ENCODE measurements at regions not wholly inside any gene's neighbourhood (a gene's known extent, or its start where the extent isn't known, plus 50 kb on each side); places are given as distances from the start of the nearest gene placed in this dataset.

GRCh38 chr18:24937639-24938275 lies 414.2 kb downstream of the ZNF521 start:
- no peak for DNase-seq (ENCODE audit: low read depth in 2 of 2)

- no peak for DNase-seq (ENCODE audit: low read depth in 2 of 2)
Observed at GRCh38 chr18:24940416-24940815, 411.6 kb downstream of the ZNF521 start.

- no peak for DNase-seq (ENCODE audit: low read depth in 2 of 2)
Observed at GRCh38 chr18:24941174-24941951, 410.6 kb downstream of the ZNF521 start.

- no peak for DNase-seq (ENCODE audit: low read depth in 2 of 2)
Observed at GRCh38 chr18:24942144-24942543, 409.8 kb downstream of the ZNF521 start.

- no peak for DNase-seq (ENCODE audit: low read depth in 2 of 2)
Observed at GRCh38 chr18:24947521-24948305, 404.3 kb downstream of the ZNF521 start.

GRCh38 chr18:24949908-24950307 lies 402.1 kb downstream of the ZNF521 start:
- no peak for DNase-seq (ENCODE audit: low read depth in 2 of 2)

- DNase-seq (ENCODE audit: low read depth in 2 of 2) = no peak
Observed at GRCh38 chr18:24954341-24954740, 397.6 kb downstream of the ZNF521 start.

- no peak for DNase-seq (ENCODE audit: low read depth in 2 of 2)
Observed at GRCh38 chr18:24958001-24958400, 394.0 kb downstream of the ZNF521 start.

GRCh38 chr18:24959051-24959476 lies 392.9 kb downstream of the ZNF521 start:
- no peak for DNase-seq (ENCODE audit: low read depth in 2 of 2)

GRCh38 chr18:24964216-24964615 lies 387.8 kb downstream of the ZNF521 start:
- no peak for DNase-seq (ENCODE audit: low read depth in 2 of 2)

- DNase-seq (ENCODE audit: low read depth in 2 of 2) = no peak
Observed at GRCh38 chr18:24968238-24968775, 383.7 kb downstream of the ZNF521 start.

GRCh38 chr18:24972577-24972976 lies 379.4 kb downstream of the ZNF521 start:
- no peak for DNase-seq (ENCODE audit: low read depth in 2 of 2)

GRCh38 chr18:24974431-24974830 lies 377.5 kb downstream of the ZNF521 start:
- DNase-seq (ENCODE audit: low read depth in 2 of 2) = no peak

GRCh38 chr18:24975496-24976372 lies 376.2 kb downstream of the ZNF521 start:
- no peak for DNase-seq (ENCODE audit: low read depth in 2 of 2)

GRCh38 chr18:24976502-24976901 lies 375.5 kb downstream of the ZNF521 start:
- DNase-seq (ENCODE audit: low read depth in 2 of 2) = no peak

- no peak for DNase-seq (ENCODE audit: low read depth in 2 of 2)
Observed at GRCh38 chr18:24979235-24979634, 372.7 kb downstream of the ZNF521 start.

GRCh38 chr18:24982831-24983230 lies 369.1 kb downstream of the ZNF521 start:
- DNase-seq (ENCODE audit: low read depth in 2 of 2) = no peak

- DNase-seq (ENCODE audit: low read depth in 2 of 2) = no peak
Observed at GRCh38 chr18:24983566-24984139, 368.3 kb downstream of the ZNF521 start.

GRCh38 chr18:24985586-24985985 lies 366.4 kb downstream of the ZNF521 start:
- no peak for DNase-seq (ENCODE audit: low read depth in 2 of 2)

GRCh38 chr18:24986666-24987302 lies 365.2 kb downstream of the ZNF521 start:
- DNase-seq (ENCODE audit: low read depth in 2 of 2) = no peak
